ENCODE measurements at regions not wholly inside any gene's neighbourhood (a gene's known extent, or its start where the extent isn't known, plus 50 kb on each side); places are given as distances from the start of the nearest gene placed in this dataset.
A peak's percentile ranks its signal among the peaks of the same experiment; 100 is the strongest.

GRCh38 chr16:29114574-29114973 lies 129.7 kb downstream of the LAT start:
- Histone ChIP-seq H4K5ac (ENCODE audit: low read depth, low read length) (peak overlapping the region; percentile 90), H3K79me1 (ENCODE audit: low read depth in 1 of 2, low read length in 2 of 2) (0 out of 4 replicates have a peak, but pooled peaks cover 0 to 17% of the 10 kb centered on the region in 2 experiments), H3K9me3 (ENCODE audit: control insufficient read depth, insufficient read depth, low read length) (no peaks in the 10 kb centered on the region), H3K4me2 (ENCODE audit: low read depth, low read length) (no peak overlapping the region), H3K27me3 (ENCODE audit: control insufficient read depth, insufficient read depth, low read length) (no peaks in the 10 kb centered on the region), H3K18ac (ENCODE audit: low read depth, low read length) (peak overlapping the region; percentile 89; the same call in 1 of the 2 replicates), H3K14ac (replicated peaks; ENCODE audit: low read depth, low read length) (no peak overlapping the region), H4K91ac (ENCODE audit: insufficient read depth, low read depth, low read length) (peak overlapping the region; percentile 98), H2AK9ac (replicated peaks; ENCODE audit: low read depth, low read length, poor library complexity) (no peak overlapping the region), H4K20me1 (ENCODE audit: insufficient read depth, low read length) (no peaks in the 10 kb centered on the region), H4K8ac (ENCODE audit: low read depth in 2 of 2, low read length in 2 of 2) (peak overlapping the region; percentile 92 to 95; a peak in 3 of 4 replicates), H3K56ac (ENCODE audit: extremely low read depth, insufficient read depth, low read length) (no peak overlapping the region), H3K23ac (ENCODE audit: low read depth, low read length) (0 out of 2 replicates have a peak overlapping the region, but pooled peaks have one; percentile 41), H2BK5ac (ENCODE audit: low read depth, low read length, poor library complexity, severe bottlenecking) (no peak overlapping the region), H2AFZ (replicated peaks; ENCODE audit: low read length, poor library complexity) (no peak overlapping the region), H3K9me1 (ENCODE audit: insufficient read depth, low read length) (peaks cover 5% of the 10 kb centered on the region), H3K4ac (ENCODE audit: low read depth, low read length) (peak overlapping the region; percentile 98), H3K4me3 (ENCODE audit: insufficient read depth, low read depth, low read length) (no peak overlapping the region), H3K36me3 (ENCODE audit: control insufficient read depth, insufficient read depth, low read length) (peaks cover 7% of the 10 kb centered on the region; the same call in 1 of the 2 replicates), H3K27ac (ENCODE audit: insufficient read depth, low read length) (peak overlapping the region; percentile 85; the same call in 1 of the 2 replicates), H2BK15ac (ENCODE audit: low read depth, low read length) (peak overlapping the region; percentile 83; the same call in 2 of the 3 replicates), H2BK20ac (ENCODE audit: low read depth, low read length) (peak overlapping the region; percentile 93), H3K4me1 (ENCODE audit: control insufficient read depth, insufficient read depth, low read length) (peaks cover 14% of the 10 kb centered on the region; the same call in 1 of the 2 replicates), H2BK120ac (ENCODE audit: low read depth, low read length) (peak overlapping the region; percentile 95), H3K9ac (ENCODE audit: low read depth, low read length) (peak overlapping the region; percentile 70), H2AK5ac (ENCODE audit: low read depth, low read length) (peak overlapping the region; percentile 94)
- ChIA-PET CTCF (no interaction called here), POLR2A (ENCODE audit: unreplicated experiment) (no interaction called here)
- in situ Hi-C loops (cut with MboI; ENCODE audit: low sequenced_read_pairs) (no loop called here), dilution Hi-C loops (cut with HindIII; ENCODE audit: low sequenced_read_pairs, unreplicated experiment) (no loop called here), intact Hi-C loops (cut with micrococcal nuclease) (no loop called here)
- no peak for DNase-seq
- 50% methylated on average over 1 of the region's 6 CpGs; no CpG with 5 or more reads in 1 of the 2 experiments for WGBS, 2 experiments (ENCODE audit: extremely low coverage in 2 of 2, insufficient read length in 1 of 2)
- no TSS peak for BruUV-seq (replicated peaks)
- TF ChIP-seq RCOR1 (IDR thresholded peaks at IDR 0.05; ENCODE audit: insufficient replicate concordance, low read length) (no peak), ELK1 (IDR thresholded peaks at IDR 0.05; ENCODE audit: borderline replicate concordance, low read depth, low read length) (no peak), CTCF (conservative IDR thresholded peaks at IDR 0.05; ENCODE audit: low read depth, low read length) (no peak), MAFK (IDR thresholded peaks at IDR 0.05; ENCODE audit: low read depth, low read length) (no peak), SMC3 (IDR thresholded peaks at IDR 0.05; ENCODE audit: low read depth, low read length) (no peak), USF2 (IDR thresholded peaks at IDR 0.05; ENCODE audit: low read depth, low read length) (no peak), CEBPB (IDR thresholded peaks at IDR 0.05; ENCODE audit: low read depth, low read length) (no peak), RAD21 (IDR thresholded peaks at IDR 0.05; ENCODE audit: low read length) (no peak), RFX5 (IDR thresholded peaks at IDR 0.05; ENCODE audit: low read depth, low read length) (no peak), MXI1 (IDR thresholded peaks at IDR 0.05; ENCODE audit: borderline replicate concordance, low read depth, low read length) (no peak), BHLHE40 (IDR thresholded peaks at IDR 0.05; ENCODE audit: low read depth, low read length) (no peak), MAZ (IDR thresholded peaks at IDR 0.05; ENCODE audit: borderline replicate concordance, low read depth, low read length) (no peak)
- ATAC-seq (ENCODE audit: low read depth): no peak

Data from IMR-90 (cell line).